AG10803 (cell line): ENCODE measurements at regions not wholly inside any gene's neighbourhood (a gene's known extent, or its start where the extent isn't known, plus 50 kb on each side); places are given as distances from the start of the nearest gene placed in this dataset.

Experiments
- DNase-seq: peaks from one replicate; pipeline ENCODE4 v3.0.0; 2010; ENCODE audit warnings: low read depth
- H3K4me3 ChIP-seq: 2 replicates; pipeline ENCODE4 v1.5.1; 2011; ENCODE audit warnings: mild to moderate bottlenecking, low read length, control low read depth
- TF ChIP-seq, protein P1 (sequence below): conservative IDR thresholded peaks from 2 replicates; pipeline ENCODE4 v1.5.1; 2011; ENCODE audit warnings: mild to moderate bottlenecking, low read length, control low read depth, inconsistent platforms

DNA sequence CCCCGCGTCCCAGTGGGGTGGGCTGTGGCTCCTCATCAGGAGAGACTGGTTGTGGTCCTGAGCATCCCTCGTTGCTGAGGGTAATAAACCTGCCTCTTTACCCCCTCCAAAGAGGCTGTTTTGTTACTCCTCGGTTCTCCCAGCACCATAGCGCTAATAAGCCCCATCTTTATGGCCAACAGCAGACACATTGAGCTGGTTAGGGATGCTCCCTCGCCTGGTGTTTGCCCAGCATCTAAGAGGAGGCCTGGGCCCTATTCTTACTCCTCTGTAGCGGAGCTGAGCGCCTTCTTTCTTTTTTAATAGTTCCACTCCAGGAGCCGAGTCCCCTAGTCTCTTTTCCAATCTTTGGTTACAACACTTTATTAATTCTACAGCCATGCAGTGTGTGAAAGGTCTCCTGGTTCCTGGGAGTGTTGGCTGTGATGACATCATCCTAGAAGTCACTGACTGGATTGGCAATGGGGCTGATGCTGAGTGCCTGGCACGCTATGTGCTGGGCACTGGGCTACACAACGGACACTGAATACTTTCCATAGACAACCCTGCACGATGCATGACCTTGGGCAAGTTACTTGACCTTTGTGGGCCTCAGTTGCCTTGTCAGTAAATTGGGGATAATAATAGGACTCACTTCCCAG lies 50.6 kb upstream of the CCDC167 start:
- TF ChIP-seq, protein P1, sequence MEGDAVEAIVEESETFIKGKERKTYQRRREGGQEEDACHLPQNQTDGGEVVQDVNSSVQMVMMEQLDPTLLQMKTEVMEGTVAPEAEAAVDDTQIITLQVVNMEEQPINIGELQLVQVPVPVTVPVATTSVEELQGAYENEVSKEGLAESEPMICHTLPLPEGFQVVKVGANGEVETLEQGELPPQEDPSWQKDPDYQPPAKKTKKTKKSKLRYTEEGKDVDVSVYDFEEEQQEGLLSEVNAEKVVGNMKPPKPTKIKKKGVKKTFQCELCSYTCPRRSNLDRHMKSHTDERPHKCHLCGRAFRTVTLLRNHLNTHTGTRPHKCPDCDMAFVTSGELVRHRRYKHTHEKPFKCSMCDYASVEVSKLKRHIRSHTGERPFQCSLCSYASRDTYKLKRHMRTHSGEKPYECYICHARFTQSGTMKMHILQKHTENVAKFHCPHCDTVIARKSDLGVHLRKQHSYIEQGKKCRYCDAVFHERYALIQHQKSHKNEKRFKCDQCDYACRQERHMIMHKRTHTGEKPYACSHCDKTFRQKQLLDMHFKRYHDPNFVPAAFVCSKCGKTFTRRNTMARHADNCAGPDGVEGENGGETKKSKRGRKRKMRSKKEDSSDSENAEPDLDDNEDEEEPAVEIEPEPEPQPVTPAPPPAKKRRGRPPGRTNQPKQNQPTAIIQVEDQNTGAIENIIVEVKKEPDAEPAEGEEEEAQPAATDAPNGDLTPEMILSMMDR = no peak
- H3K4me3 ChIP-seq = no peak overlapping the region
- peak; percentile 50 for DNase-seq

GRCh38 chr6:37549558-37549957 lies 49.9 kb upstream of the CCDC167 start:
- TF ChIP-seq, protein P1 = no peak
- no peak for DNase-seq
- H3K4me3 ChIP-seq = no peak overlapping the region
